ENCODE measurements at regions not wholly inside any gene's neighbourhood (a gene's known extent, or its start where the extent isn't known, plus 50 kb on each side); places are given as distances from the start of the nearest gene placed in this dataset.
"Not testable (repeated sequence)": the region's sequence is repeated elsewhere in the genome, so short reads cannot be mapped to it uniquely, and the experiment has no call there.

- no peak for DNase-seq (ENCODE audit: low read depth in 1 of 2, low spot score in 1 of 2)
These were observed 143.9 kb upstream of the PREP start for GRCh38 chr6:105546754-105547153.

DNA sequence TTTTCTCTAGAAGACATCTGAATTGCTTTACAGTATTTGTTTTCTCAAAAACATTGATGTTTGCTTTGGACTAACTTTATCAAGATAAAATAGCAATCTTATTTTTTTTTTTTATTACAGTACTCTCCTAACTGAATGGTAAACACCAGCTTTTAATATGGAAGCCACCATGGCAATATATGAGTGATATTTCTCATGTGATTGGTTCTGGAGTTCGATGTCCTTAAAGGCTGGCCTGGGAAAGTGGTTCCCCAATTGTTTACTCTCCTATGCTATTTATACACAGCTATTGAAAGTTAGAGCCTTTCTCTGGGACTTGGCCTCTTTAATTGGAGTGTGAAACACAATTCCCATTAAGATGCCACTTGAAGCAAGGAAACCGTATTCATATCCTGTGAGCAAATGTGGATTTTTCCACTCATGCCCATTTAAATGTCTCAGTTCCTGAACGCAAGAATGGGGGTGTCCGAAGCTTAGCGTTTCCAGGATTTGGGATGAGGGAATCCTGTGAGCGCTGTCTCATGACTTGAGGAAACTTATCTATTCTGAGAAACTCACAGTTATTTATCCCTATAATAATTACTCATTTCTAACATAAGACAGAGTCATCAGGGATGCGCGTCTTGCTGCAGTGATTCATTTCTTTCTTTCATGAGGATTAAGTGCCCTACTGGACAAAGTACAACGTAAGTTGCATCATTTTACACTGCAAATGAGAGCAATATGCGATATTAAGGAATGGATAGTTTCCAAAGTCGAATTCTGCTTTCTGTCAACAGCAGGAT is 143.3 kb upstream of the PREP start:
- no peak for DNase-seq (ENCODE audit: low read depth in 1 of 2, low spot score in 1 of 2)

DNA sequence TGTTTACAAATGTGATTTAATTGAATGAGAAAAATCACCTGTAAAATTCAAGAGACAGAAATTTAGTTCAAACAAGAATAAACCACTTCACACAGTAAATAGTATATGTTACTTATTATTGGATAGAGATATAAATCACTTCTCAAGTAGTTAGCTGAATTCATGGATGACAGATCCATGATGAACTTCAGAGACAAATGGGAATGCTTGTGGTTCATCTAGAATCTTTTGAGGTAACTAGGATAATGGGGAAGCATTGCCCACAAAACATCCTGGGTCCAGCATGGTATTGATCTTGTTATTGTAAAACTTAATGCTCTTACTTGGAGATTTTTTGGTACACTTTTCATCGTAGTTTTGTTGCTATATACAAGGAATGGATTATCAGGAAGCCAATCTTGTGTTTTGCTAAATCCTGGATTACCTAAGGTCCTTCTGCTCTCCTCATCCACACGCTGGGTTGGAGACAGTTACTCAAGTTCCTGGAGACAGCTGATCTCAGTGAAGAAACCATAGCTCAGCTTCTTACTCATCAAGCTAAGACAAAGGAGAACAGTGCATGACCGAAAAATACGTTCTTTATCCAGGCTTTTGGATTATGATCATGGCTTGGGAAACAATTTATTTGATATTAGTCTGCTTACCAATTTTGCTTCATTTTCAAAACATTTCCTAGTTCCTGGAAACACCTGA is 142.5 kb upstream of the PREP start:
- no peak for DNase-seq (ENCODE audit: low read depth in 1 of 2, low spot score in 1 of 2)

DNA sequence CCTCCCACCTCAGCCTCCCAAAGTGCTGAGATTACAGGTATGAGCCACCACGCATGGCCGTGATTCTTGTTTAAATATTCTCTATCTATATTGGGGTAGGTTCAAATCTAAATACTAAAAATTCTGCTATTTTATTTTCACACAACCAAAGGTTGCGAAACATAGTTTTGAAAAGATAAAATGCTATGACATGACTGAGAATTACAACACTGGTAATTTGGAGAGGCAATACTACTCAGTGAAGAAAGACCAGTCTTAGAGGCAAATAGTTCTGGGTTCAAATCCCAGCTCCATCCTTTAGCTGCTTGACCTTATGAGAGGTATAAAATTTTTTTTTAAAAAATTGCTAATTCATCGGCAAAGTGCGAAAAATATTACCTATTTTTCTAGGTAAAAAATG is 137.0 kb upstream of the PREP start:
- no peak for DNase-seq (ENCODE audit: low read depth in 1 of 2, low spot score in 1 of 2)

DNA sequence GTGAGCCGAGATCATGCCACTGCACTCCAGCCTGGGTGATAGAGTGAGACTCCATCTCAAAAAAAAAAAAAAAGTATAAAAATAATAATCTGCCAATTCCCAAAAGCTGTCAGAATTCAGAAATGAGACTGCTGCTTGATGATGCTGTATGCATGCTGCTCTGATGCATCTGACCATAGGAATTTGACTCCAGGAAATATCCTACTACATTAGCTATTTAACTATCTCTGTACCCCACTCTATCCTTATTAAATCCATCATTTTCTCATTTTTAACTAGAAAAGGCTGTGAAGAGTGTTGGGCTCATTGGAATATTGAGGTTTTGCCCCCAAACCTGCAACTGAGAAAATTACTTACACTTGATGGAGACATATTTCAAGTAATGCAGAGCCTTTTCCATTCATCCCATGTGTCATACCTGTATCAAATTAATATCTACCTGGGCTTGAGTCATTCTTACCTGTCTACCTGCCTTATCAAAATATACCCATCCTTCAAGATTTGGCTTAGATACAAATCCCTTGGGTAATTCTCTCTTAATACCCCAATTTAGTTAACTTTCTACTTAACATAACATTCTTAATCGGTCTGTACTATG is 135.2 kb upstream of the PREP start:
- DNase-seq (ENCODE audit: low read depth in 1 of 2, low spot score in 1 of 2): no peak

DNA sequence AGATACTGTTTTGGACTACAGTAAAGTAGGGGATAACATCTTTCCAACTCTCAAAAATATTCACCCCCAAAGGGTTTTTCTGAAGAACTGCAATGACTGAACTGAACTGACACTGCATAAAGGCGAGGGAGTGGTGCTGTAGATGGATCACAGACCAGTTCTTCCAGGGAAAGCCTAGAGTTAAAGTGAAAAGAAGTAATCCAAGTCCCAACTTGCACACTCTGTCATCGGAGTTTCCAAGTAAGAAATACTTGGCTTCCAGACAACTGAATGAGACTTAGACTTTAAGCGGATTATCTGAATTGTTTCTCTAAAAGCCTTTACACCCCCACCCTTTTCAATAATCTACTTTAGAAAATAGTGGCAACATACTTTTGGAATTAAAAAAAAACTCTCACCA is 134.1 kb upstream of the PREP start:
- no peak for DNase-seq (ENCODE audit: low read depth in 1 of 2, low spot score in 1 of 2)

GRCh38 chr6:105533301-105533700 is 130.4 kb upstream of the PREP start:
- DNase-seq (ENCODE audit: low read depth in 1 of 2, low spot score in 1 of 2): no peak

- DNase-seq (ENCODE audit: low read depth in 1 of 2, low spot score in 1 of 2): no peak
These were observed 123.5 kb upstream of the PREP start for GRCh38 chr6:105526225-105526872.

GRCh38 chr6:105522626-105523322 is 119.9 kb upstream of the PREP start:
- DNase-seq (ENCODE audit: low read depth in 1 of 2, low spot score in 1 of 2): no peak

- DNase-seq (ENCODE audit: low read depth in 1 of 2, low spot score in 1 of 2): no peak
These were observed 117.1 kb upstream of the PREP start for GRCh38 chr6:105519954-105520353.

- not testable (repeated sequence) for DNase-seq (ENCODE audit: low read depth in 1 of 2, low spot score in 1 of 2)
These were observed 116.1 kb upstream of the PREP start for GRCh38 chr6:105518993-105519392.

DNA sequence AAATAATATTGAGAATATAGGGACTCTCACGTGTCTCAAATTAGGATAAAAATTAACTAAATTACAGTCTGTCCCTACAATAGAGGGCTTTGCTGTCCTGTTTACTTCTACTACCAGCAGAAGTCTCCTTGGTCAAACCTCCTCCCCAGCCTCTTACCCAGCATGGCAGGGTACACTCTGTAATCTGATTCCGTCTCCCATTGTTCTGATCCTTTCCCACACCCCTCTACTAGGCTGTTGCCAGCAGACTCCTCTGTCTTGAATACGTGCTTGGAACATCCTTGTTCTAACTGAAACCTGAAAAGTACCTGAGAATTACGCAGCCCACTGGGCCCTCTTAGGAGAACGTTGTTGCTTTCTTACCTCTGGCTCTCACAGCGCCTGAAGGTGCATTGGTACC is 112.2 kb upstream of the PREP start:
- no peak for DNase-seq (ENCODE audit: low read depth in 1 of 2, low spot score in 1 of 2)

DNA sequence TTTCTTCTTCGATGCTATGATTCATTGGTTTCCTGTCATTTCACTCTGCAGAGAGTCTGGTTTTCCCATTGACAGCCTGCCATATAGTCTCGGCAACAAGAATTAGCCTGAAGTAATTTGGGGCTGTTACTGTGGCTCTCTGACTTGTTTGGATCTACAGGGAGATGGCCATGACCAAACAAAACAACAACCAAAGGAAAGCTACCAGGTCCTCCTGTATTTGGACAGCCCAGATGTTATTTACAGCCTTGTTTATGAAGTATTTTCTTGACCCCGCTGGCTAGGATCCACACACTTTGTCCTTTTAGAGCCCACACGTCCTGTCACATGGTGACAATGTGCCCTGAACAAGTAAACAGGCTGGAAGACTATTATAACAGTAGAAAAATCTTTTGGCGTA is 111.4 kb upstream of the PREP start:
- DNase-seq (ENCODE audit: low read depth in 1 of 2, low spot score in 1 of 2): no peak

- DNase-seq (ENCODE audit: low read depth in 1 of 2, low spot score in 1 of 2): no peak
These were observed 108.8 kb upstream of the PREP start for GRCh38 chr6:105511639-105512038.

GRCh38 chr6:105510746-105511145 is 107.9 kb upstream of the PREP start:
- no peak for DNase-seq (ENCODE audit: low read depth in 1 of 2, low spot score in 1 of 2)

- DNase-seq (ENCODE audit: low read depth in 1 of 2, low spot score in 1 of 2): no peak
These were observed 106.8 kb upstream of the PREP start for GRCh38 chr6:105509506-105510331.

DNA sequence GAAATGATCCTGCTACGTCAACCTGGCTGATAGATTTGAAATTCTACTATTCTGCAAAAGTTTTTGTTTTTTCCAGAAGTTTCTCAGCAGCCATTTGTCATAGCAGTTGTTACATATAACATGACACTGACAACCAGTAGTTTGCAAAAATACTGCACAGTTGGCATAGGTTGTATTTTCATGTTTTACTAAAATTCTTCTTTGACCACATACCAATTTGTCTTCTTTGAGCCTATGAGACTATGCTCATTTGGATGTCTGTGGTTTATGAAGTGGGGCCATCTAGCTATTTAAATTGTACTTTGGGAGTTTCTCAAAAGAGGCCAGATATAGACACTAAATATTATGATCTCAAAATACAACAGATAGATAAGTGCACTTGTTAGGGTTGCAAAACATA is 104.9 kb upstream of the PREP start:
- no peak for DNase-seq (ENCODE audit: low read depth in 1 of 2, low spot score in 1 of 2)

DNA sequence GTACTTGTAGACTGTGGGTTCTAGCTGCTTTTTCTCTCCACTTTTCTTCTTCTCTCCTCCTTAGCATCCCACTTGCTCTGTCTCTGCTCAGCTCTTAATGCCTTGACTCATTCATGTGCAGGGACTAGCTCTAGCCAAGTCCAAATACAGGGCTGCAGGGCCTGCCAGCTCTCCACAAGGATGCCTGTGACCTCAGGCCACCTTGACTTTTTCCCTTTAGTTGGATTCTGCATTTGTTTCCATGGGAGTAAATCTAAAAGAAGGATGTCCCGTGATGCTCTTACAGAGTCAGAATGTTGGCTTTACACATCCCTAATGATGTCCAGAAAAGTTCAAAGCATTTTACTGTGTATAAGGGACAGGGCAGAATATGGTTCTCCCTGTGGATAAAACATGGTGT is 101.8 kb upstream of the PREP start:
- no peak for DNase-seq (ENCODE audit: low read depth in 1 of 2, low spot score in 1 of 2)

GRCh38 chr6:105503641-105504040 is 100.8 kb upstream of the PREP start:
- DNase-seq (ENCODE audit: low read depth in 1 of 2, low spot score in 1 of 2): no peak

DNA sequence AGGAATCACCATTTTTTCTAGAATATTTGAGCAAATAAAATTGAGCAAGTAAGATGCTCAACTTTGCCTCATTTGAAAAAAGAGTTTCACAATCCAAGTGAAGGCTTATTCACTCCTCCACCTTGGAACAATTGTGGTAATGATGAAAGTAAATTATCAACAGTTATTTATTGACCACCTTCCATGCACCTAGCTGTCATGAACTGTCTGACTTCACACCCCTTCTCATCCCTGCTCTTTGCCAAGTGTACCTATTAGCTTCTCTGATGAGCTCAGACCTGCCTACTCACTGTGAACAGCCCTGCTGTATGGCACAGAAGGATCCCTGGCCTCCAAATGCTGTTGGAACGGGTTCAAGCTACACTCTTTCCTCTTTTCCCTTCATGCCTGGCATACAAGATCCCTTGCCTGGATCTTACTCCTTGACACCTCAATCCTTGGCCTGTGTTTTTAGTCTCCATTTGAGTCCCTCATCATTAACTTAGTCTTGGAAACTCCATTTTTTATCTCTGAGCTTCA is 99.0 kb upstream of the PREP start:
- no peak for DNase-seq (ENCODE audit: low read depth in 1 of 2, low spot score in 1 of 2)
